ENCODE measurements at regions not wholly inside any gene's neighbourhood (a gene's known extent, or its start where the extent isn't known, plus 50 kb on each side); places are given as distances from the start of the nearest gene placed in this dataset.
"Not testable (repeated sequence)": the region's sequence is repeated elsewhere in the genome, so short reads cannot be mapped to it uniquely, and the experiment has no call there.

DNA sequence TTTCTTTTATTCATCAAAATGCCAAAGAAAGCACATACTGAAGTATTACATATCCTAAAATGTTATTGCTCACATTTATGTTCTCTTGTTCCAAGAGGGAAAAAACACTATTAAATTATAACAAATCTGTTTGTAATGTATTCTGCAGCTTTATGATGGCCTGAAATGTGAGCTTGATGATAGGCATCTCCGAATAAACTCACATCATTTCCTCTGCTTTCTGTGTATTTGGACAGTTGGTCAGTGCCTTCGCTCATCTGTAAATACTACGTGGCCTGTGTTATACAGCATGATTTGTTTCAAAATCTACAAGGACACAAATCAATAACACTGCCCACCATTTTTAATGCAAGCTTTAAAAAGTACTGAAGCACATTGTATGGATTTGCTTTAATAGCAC, 672.8 kb upstream of the SYT4 start:
- Histone ChIP-seq H3K27ac (ENCODE audit: low read depth in 2 of 2, low read length in 2 of 2) (no peak overlapping the region), H3K4me3 (ENCODE audit: low read length in 2 of 2) (no peak overlapping the region), H3K9me3 (ENCODE audit: control insufficient read depth in 2 of 2, low read length in 2 of 2) (no peaks in the 10 kb centered on the region), H3K9ac (ENCODE audit: low read depth in 1 of 2, low read length in 2 of 2) (no peak overlapping the region), H3K27me3 (ENCODE audit: control insufficient read depth in 2 of 2, insufficient read depth in 2 of 2, low read length in 2 of 2) (no peaks in the 10 kb centered on the region), H3K36me3 (ENCODE audit: control insufficient read depth in 2 of 2, insufficient read depth in 2 of 2, low read length in 2 of 2) (no peaks in the 10 kb centered on the region), H3K4me1 (ENCODE audit: control insufficient read depth in 2 of 2, insufficient read depth in 2 of 2, low read length in 2 of 2) (no peaks in the 10 kb centered on the region)

DNA sequence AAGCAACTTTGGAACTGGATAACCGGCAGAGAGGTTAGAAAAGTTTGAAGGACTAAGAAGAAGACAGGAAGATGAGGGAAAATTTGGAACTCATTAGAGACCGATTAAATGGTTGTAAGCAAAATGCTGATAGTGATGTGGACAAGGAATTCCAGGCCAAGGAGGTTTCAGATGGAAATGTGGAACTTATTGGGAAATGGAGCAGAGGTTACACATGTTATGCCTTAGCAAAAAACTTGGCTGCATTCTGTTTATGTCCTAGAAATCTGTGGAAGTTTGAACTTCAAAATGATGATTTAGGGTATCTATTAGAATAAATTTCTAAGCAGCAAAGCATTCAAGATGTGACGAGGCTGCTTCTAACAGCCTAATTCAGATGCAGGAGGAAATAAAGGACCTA, 675.1 kb upstream of the SYT4 start:
- Histone ChIP-seq H3K4me1 (ENCODE audit: control insufficient read depth in 2 of 2, insufficient read depth in 2 of 2, low read length in 2 of 2) (no peaks in the 10 kb centered on the region), H3K27ac (ENCODE audit: low read depth in 2 of 2, low read length in 2 of 2) (no peak overlapping the region), H3K9ac (ENCODE audit: low read depth in 1 of 2, low read length in 2 of 2) (no peak overlapping the region), H3K27me3 (ENCODE audit: control insufficient read depth in 2 of 2, insufficient read depth in 2 of 2, low read length in 2 of 2) (no peaks in the 10 kb centered on the region), H3K4me3 (ENCODE audit: low read length in 2 of 2) (no peak overlapping the region), H3K36me3 (ENCODE audit: control insufficient read depth in 2 of 2, insufficient read depth in 2 of 2, low read length in 2 of 2) (no peaks in the 10 kb centered on the region), H3K9me3 (ENCODE audit: control insufficient read depth in 2 of 2, low read length in 2 of 2) (no peaks in the 10 kb centered on the region)

DNA sequence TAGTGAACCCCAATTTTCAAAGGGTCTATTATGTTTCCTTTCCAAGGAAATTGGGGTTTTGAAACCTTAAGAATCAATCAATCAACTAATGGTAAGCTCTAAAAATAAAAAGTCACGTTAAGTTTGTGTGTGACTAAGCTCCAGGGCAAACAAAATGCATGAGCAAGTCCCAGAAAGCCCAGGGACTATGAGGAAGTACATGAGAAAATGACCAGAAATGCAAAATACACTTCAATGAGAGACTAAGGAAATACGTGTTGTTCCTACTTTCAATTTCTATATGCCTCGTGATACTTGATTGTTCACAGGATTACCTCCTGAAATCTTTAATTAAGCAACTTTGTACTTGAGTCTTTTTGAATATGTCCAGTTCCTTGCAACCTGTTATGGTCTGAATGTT, 684.4 kb upstream of the SYT4 start:
- Histone ChIP-seq H3K36me3 (ENCODE audit: control insufficient read depth in 2 of 2, insufficient read depth in 2 of 2, low read length in 2 of 2) (no peaks in the 10 kb centered on the region), H3K4me1 (ENCODE audit: control insufficient read depth in 2 of 2, insufficient read depth in 2 of 2, low read length in 2 of 2) (no peaks in the 10 kb centered on the region), H3K27me3 (ENCODE audit: control insufficient read depth in 2 of 2, insufficient read depth in 2 of 2, low read length in 2 of 2) (no peaks in the 10 kb centered on the region), H3K9ac (ENCODE audit: low read depth in 1 of 2, low read length in 2 of 2) (no peak overlapping the region), H3K27ac (ENCODE audit: low read depth in 2 of 2, low read length in 2 of 2) (no peak overlapping the region), H3K4me3 (ENCODE audit: low read length in 2 of 2) (no peak overlapping the region), H3K9me3 (ENCODE audit: control insufficient read depth in 2 of 2, low read length in 2 of 2) (no peaks in the 10 kb centered on the region)

DNA sequence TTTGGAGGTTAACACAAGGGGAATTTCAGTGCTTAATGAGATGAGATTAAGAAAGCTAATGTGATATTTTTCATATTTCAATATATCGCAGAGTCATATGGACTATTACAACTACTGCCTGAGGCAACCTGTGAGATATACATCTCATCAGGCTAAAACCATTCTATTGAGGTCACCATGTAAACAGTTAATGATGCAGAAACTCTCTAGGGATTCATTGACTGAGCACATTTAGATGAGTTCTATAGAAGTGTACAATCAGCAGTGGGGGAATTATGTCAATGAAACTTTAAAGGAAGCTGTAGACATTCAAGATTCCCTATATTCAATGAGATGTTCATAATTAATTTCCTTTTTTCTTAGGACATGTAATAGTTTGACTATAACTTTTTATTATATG, 687.4 kb upstream of the SYT4 start:
- Histone ChIP-seq H3K9me3 (ENCODE audit: control insufficient read depth in 2 of 2, low read length in 2 of 2) (no peaks in the 10 kb centered on the region), H3K9ac (ENCODE audit: low read depth in 1 of 2, low read length in 2 of 2) (no peak overlapping the region), H3K36me3 (ENCODE audit: control insufficient read depth in 2 of 2, insufficient read depth in 2 of 2, low read length in 2 of 2) (no peaks in the 10 kb centered on the region), H3K4me1 (ENCODE audit: control insufficient read depth in 2 of 2, insufficient read depth in 2 of 2, low read length in 2 of 2) (no peaks in the 10 kb centered on the region), H3K4me3 (ENCODE audit: low read length in 2 of 2) (no peak overlapping the region), H3K27ac (ENCODE audit: low read depth in 2 of 2, low read length in 2 of 2) (no peak overlapping the region), H3K27me3 (ENCODE audit: control insufficient read depth in 2 of 2, insufficient read depth in 2 of 2, low read length in 2 of 2) (no peaks in the 10 kb centered on the region)

DNA sequence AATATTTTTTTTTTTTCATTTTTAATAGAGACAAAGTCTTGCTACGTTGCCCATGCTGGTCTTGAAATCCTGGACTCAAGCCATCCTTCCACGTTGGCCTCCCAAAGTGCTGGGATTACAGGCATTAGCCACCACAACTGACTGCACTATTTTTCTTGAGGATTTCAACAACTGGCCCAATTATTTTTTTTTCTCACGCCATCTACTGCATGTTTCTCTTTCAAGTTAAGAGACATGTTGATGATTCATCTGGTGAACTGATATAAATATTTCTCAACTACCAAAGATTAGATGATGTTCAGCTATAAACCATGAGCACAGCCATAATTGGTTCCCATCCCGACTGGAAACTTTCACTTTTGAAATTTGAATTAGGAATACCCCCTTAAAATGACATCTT, 688.4 kb upstream of the SYT4 start:
- no peaks in the 10 kb centered on the region for H3K27me3 ChIP-seq (ENCODE audit: control insufficient read depth in 2 of 2, insufficient read depth in 2 of 2, low read length in 2 of 2)
- no peaks in the 10 kb centered on the region for H3K36me3 ChIP-seq (ENCODE audit: control insufficient read depth in 2 of 2, insufficient read depth in 2 of 2, low read length in 2 of 2)
- no peak overlapping the region for H3K9ac ChIP-seq (ENCODE audit: low read depth in 1 of 2, low read length in 2 of 2)
- H3K9me3 ChIP-seq (ENCODE audit: control insufficient read depth in 2 of 2, low read length in 2 of 2), result no peaks in the 10 kb centered on the region
- no peak overlapping the region for H3K27ac ChIP-seq (ENCODE audit: low read depth in 2 of 2, low read length in 2 of 2)
- no peak overlapping the region for H3K4me3 ChIP-seq (ENCODE audit: low read length in 2 of 2)
- H3K4me1 ChIP-seq (ENCODE audit: control insufficient read depth in 2 of 2, insufficient read depth in 2 of 2, low read length in 2 of 2), result no peaks in the 10 kb centered on the region

DNA sequence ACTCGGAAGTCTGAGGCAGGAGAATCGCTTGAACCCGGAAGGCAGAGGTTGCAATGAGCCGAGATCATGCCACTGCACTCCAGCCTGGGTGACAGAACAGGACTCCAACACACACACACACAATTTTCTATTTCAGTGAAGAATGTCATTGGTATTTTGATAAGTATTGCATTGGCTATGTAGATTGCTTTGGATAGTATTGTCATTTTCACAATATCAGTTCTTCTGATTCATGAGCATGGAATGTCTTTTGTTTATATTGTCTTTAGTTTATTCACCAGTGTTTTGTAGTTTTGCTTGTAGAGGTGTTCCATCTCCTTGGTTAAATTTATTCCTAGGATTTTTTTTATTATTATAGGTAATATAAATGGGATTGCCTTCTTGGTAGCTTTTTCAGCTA, 693.4 kb upstream of the SYT4 start:
- no peak overlapping the region for H3K9ac ChIP-seq (ENCODE audit: low read depth in 1 of 2, low read length in 2 of 2)

DNA sequence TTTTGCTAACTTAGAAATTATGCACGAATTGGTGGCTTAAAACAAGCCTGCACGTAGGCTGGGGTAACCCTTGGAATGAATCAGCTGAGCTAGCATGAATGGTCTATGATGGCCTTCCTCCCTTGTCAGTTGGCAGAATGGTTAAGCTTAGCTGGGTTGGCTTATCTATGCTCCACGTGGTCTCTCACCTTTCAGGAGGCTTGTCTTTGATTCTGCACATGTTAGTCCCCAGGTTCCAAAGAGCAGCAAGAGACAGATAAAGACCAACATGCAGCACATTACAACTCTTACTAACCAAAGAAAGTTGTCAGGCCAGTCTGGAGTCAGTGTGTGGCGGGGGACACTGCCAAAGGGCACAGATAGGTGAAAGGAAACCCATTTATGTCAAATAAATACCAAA, 700.9 kb upstream of the SYT4 start:
- H3K36me3 ChIP-seq (ENCODE audit: control insufficient read depth in 2 of 2, insufficient read depth in 2 of 2, low read length in 2 of 2), result no peaks in the 10 kb centered on the region
- H3K27ac ChIP-seq (ENCODE audit: low read depth in 2 of 2, low read length in 2 of 2), result no peak overlapping the region
- H3K27me3 ChIP-seq (ENCODE audit: control insufficient read depth in 2 of 2, insufficient read depth in 2 of 2, low read length in 2 of 2), result no peaks in the 10 kb centered on the region
- no peak overlapping the region for H3K9ac ChIP-seq (ENCODE audit: low read depth in 1 of 2, low read length in 2 of 2)
- H3K4me3 ChIP-seq (ENCODE audit: low read length in 2 of 2), result no peak overlapping the region
- H3K9me3 ChIP-seq (ENCODE audit: control insufficient read depth in 2 of 2, low read length in 2 of 2), result no peaks in the 10 kb centered on the region
- no peaks in the 10 kb centered on the region for H3K4me1 ChIP-seq (ENCODE audit: control insufficient read depth in 2 of 2, insufficient read depth in 2 of 2, low read length in 2 of 2)

More for the DNA sequence above, 693.4 kb upstream of the SYT4 start:
- H3K9me3 ChIP-seq (ENCODE audit: control insufficient read depth in 2 of 2, low read length in 2 of 2), result no peaks in the 10 kb centered on the region
- H3K4me1 ChIP-seq (ENCODE audit: control insufficient read depth in 2 of 2, insufficient read depth in 2 of 2, low read length in 2 of 2), result no peaks in the 10 kb centered on the region
- H3K36me3 ChIP-seq (ENCODE audit: control insufficient read depth in 2 of 2, insufficient read depth in 2 of 2, low read length in 2 of 2), result no peaks in the 10 kb centered on the region
- no peak overlapping the region for H3K4me3 ChIP-seq (ENCODE audit: low read length in 2 of 2)
- no peaks in the 10 kb centered on the region for H3K27me3 ChIP-seq (ENCODE audit: control insufficient read depth in 2 of 2, insufficient read depth in 2 of 2, low read length in 2 of 2)
- H3K27ac ChIP-seq (ENCODE audit: low read depth in 2 of 2, low read length in 2 of 2), result no peak overlapping the region

DNA sequence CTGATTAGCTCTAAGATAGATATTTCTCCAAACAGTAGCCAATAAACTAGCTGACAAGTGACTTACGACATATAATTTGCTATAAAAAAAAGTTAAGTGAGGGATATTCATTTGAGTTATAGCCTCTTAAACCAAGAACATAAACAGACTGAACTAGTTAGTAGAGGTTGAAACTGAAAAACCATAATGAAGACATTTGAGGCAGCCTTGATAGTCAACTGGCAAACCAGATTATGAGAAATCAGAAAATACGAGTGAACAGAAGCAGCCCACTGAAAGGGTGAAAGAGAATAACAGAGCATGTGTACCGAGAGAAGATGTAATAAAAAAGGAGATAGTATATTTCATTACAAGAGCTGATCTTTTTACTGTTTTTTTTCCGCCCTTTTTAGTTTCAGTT, 698.1 kb upstream of the SETBP1 start:
- Histone ChIP-seq H3K9me3 (ENCODE audit: control insufficient read depth in 2 of 2, low read length in 2 of 2) (no peaks in the 10 kb centered on the region), H3K4me3 (ENCODE audit: low read length in 2 of 2) (no peak overlapping the region), H3K4me1 (ENCODE audit: control insufficient read depth in 2 of 2, insufficient read depth in 2 of 2, low read length in 2 of 2) (no peaks in the 10 kb centered on the region), H3K27ac (ENCODE audit: low read depth in 2 of 2, low read length in 2 of 2) (no peak overlapping the region), H3K36me3 (ENCODE audit: control insufficient read depth in 2 of 2, insufficient read depth in 2 of 2, low read length in 2 of 2) (no peaks in the 10 kb centered on the region), H3K27me3 (ENCODE audit: control insufficient read depth in 2 of 2, insufficient read depth in 2 of 2, low read length in 2 of 2) (no peaks in the 10 kb centered on the region), H3K9ac (ENCODE audit: low read depth in 1 of 2, low read length in 2 of 2) (no peak overlapping the region)

DNA sequence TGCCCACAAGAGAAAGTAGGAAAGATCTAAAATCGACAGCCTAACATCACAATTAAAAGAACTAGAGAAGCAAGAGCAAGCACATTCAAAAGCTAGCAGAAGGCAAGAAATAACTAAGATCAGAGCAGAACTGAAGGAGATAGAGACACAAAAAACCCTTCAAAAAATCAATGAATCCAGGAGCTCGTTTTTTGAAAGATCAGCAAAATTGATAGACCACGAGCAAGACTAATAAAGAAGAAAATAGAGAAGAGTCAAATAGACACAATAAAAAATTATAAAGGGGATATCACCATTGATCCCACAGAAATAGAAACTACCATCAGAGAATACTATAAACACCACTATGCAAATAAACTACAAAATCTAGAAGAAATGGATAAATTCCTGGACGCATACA, 693.6 kb upstream of the SETBP1 start:
- not testable (repeated sequence) for H3K27me3 ChIP-seq (ENCODE audit: control insufficient read depth in 2 of 2, insufficient read depth in 2 of 2, low read length in 2 of 2); H3K4me1 ChIP-seq (ENCODE audit: control insufficient read depth in 2 of 2, insufficient read depth in 2 of 2, low read length in 2 of 2); H3K36me3 ChIP-seq (ENCODE audit: control insufficient read depth in 2 of 2, insufficient read depth in 2 of 2, low read length in 2 of 2); H3K9me3 ChIP-seq (ENCODE audit: control insufficient read depth in 2 of 2, low read length in 2 of 2); H3K9ac ChIP-seq (ENCODE audit: low read depth in 1 of 2, low read length in 2 of 2); H3K27ac ChIP-seq (ENCODE audit: low read depth in 2 of 2, low read length in 2 of 2); H3K4me3 ChIP-seq (ENCODE audit: low read length in 2 of 2)

DNA sequence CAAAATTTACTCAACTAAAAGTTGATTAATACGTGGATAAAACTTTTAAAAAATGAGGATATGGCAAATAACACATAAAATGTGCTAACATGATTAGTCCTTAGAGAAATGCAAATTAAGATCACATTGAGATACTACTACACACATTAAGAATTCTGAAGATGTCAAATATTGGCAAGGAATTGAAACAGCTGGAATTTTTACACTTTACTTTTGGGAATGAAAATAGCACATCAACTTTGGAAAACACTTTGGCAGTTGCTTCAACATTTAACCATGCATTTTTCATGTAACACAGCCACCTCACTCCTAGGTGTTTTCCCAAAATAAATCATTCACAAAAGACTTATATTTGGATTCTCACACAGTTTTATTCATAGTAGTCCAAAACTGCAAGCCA, 687.9 kb upstream of the SETBP1 start:
- H3K36me3 ChIP-seq (ENCODE audit: control insufficient read depth in 2 of 2, insufficient read depth in 2 of 2, low read length in 2 of 2), result no peaks in the 10 kb centered on the region
- no peak overlapping the region for H3K27ac ChIP-seq (ENCODE audit: low read depth in 2 of 2, low read length in 2 of 2)
- H3K27me3 ChIP-seq (ENCODE audit: control insufficient read depth in 2 of 2, insufficient read depth in 2 of 2, low read length in 2 of 2), result no peaks in the 10 kb centered on the region
- H3K4me1 ChIP-seq (ENCODE audit: control insufficient read depth in 2 of 2, insufficient read depth in 2 of 2, low read length in 2 of 2), result no peaks in the 10 kb centered on the region
- no peaks in the 10 kb centered on the region for H3K9me3 ChIP-seq (ENCODE audit: control insufficient read depth in 2 of 2, low read length in 2 of 2)
- no peak overlapping the region for H3K9ac ChIP-seq (ENCODE audit: low read depth in 1 of 2, low read length in 2 of 2)
- no peak overlapping the region for H3K4me3 ChIP-seq (ENCODE audit: low read length in 2 of 2)

DNA sequence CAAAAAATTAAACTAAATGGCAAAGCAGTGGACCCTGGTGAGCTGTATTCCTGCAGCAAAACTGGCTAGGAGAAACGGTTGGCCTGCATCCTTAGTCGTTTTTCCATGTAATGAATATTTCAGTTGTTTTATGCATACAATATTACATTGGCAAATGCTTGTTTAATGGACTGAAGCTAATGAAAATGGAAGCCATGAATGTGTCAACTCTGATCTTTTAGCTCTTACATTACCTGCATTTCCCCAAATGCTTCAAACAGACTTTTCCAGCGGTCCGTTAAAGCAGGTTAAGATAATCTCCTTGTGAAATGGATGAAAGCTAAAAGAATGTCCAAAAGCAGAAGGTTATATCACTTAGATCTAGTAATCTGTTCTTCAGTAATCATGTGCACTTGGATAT, 686.3 kb upstream of the SETBP1 start:
- Histone ChIP-seq H3K9ac (ENCODE audit: low read depth in 1 of 2, low read length in 2 of 2) (no peak overlapping the region), H3K27ac (ENCODE audit: low read depth in 2 of 2, low read length in 2 of 2) (no peak overlapping the region), H3K9me3 (ENCODE audit: control insufficient read depth in 2 of 2, low read length in 2 of 2) (no peaks in the 10 kb centered on the region), H3K36me3 (ENCODE audit: control insufficient read depth in 2 of 2, insufficient read depth in 2 of 2, low read length in 2 of 2) (no peaks in the 10 kb centered on the region), H3K4me1 (ENCODE audit: control insufficient read depth in 2 of 2, insufficient read depth in 2 of 2, low read length in 2 of 2) (no peaks in the 10 kb centered on the region), H3K27me3 (ENCODE audit: control insufficient read depth in 2 of 2, insufficient read depth in 2 of 2, low read length in 2 of 2) (no peaks in the 10 kb centered on the region), H3K4me3 (ENCODE audit: low read length in 2 of 2) (no peak overlapping the region)

Data from mucosa of rectum (tissue), 2 donors.